Suppressor macrophage treated with lipopolysaccharide for 1 hour (primary cell): ENCODE measurements at regions not wholly inside any gene's neighbourhood (a gene's known extent, or its start where the extent isn't known, plus 50 kb on each side); places are given as distances from the start of the nearest gene placed in this dataset.
A peak's percentile ranks its signal among the peaks of the same experiment; 100 is the strongest.

ENCODE experiments used
- DNase-seq, 3 donors: peaks; one replicate each; pipeline ENCODE4 v3.0.0-alpha.2; 2020 to 2022

DNA sequence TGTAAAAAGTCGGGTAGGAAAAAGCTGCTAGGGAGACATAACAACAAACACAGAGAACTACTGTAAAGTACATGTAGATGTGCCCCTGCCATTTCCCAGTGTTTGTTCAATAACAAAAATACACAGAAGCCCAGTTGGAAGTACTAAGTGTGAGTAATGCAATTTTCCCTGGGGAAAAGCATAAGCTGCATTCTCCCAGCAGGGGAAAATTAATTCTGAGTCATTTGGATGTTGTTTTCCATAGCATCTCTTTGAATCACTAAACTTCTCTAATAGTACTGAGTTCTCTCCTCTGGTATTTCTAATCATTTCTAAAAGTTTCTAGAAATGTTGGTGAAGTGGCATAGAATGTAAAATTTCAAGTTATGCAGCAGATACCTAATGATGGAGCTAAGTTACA, 1114.9 kb downstream of the C4orf33 start:
- DNase-seq: no peak

DNA sequence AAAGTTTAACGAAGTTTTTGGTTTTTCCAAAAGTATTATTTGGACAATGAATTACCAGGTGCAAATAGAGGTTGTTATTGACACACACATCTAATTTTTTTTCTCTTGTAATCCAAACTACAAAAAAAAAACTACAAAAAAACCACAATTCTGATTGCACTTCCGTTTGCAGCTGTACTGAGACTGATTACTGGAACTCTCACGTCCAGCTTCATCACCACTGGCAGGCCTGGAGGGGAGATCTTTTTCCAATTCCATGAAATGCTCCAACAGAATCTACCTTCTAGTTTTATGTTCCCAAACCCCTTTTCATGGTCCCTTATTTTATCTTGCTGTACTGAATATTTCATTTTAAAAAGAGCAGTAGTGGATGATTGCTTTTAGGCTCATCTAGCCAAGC, 1118.3 kb downstream of the C4orf33 start:
- DNase-seq: no peak

- DNase-seq: peak in 2 of 3 donors; percentile 1 to 23
Observed at GRCh38 chr4:130233377-130234047, 1137.6 kb downstream of the C4orf33 start.

GRCh38 chr4:130238121-130238520, 1142.2 kb downstream of the C4orf33 start:
- no peak for DNase-seq

DNA sequence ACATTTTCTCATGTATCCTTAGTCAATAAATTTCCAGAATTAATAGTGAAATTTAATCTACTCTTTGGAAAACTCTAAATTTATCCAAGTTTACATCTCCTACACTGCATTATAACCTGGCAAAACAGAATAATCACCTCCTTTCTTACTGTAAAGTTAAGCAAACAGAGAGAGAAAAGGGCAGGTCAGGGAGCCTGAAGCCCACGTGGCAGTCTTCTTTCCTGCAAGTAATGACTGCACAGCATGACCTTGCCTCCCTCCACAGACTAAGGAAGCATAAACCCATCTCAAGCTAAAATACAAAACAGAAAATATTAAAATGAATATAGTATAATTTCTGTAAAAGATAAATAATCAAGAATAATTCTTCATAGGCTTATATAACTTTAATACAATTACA, 1153.0 kb downstream of the C4orf33 start:
- no peak for DNase-seq

- no peak for DNase-seq
Observed at GRCh38 chr4:130257271-130257670, 1161.3 kb downstream of the C4orf33 start.

GRCh38 chr4:130266814-130267213, 1170.9 kb downstream of the C4orf33 start:
- DNase-seq: no peak

DNA sequence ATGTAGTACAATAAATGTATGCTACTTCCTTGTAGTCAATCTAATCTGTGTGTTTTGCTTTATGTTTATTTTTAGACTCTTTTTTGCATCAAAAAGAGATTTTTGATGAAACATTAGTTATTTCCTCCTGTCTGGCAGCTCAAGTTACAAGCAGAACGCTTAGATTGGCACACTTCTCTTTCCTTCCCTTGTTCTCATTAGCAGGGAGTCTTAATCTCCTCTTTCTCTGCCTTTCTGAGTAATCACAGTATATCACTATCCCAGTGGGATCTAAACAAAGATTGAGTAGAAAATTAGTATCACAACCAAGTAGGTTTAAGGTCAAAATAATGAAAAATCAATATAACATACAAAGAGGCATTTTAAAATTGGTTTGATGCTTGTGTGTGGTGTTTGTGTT, 1192.6 kb downstream of the C4orf33 start:
- no peak for DNase-seq

- no peak for DNase-seq
Observed at GRCh38 chr4:130293692-130294091, 1197.7 kb downstream of the C4orf33 start.

GRCh38 chr4:130296448-130296847, 1200.5 kb downstream of the C4orf33 start:
- DNase-seq: no peak

DNA sequence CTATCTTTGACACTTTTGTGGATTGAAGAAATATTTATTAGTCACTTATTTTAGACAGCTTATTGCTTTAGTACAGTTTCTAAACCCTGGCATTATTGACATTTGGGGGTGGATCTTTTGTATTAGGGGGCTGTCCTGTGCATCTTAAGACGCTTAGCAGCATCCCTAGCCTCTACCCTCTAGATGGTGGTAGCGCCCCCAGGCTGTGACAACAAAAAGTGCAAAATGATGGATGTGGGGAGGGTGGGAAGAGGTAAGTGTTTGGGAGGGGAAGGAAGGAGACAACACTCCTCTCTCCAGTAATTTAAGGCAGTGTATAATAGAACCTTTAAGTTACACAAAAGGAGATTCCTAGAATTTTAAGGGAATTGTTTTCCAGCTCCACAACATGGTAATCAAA, 1210.6 kb downstream of the C4orf33 start:
- DNase-seq: no peak

- no peak for DNase-seq
Observed at GRCh38 chr4:130309221-130309620, 1213.3 kb downstream of the C4orf33 start.

GRCh38 chr4:130322439-130322838, 1226.5 kb downstream of the C4orf33 start:
- DNase-seq: no peak

GRCh38 chr4:130329036-130329435, 1233.1 kb downstream of the C4orf33 start:
- DNase-seq: no peak

DNA sequence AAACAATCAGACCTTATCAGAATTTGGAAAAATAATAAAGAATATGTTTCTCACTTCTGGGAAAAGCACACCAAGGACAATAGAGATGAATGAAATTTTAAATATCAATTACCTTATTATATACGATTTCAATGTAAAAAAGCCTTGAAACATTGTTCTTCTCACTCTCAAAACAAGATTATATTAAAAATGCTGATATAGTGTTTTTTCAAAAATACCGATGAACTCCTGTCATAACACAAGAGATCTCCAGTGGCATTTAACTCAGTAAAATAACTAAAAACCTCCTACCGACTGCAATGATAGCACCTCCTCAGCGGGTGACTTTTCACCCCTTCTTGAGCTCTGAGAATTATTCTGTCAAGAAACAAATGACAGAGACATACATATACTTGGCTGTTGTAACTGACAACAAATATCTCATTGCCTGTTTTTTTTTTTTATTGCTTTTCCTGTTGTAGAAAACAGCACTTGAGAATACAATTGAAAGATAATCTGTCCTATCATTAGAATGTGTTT, 1237.3 kb downstream of the C4orf33 start:
- DNase-seq: no peak

DNA sequence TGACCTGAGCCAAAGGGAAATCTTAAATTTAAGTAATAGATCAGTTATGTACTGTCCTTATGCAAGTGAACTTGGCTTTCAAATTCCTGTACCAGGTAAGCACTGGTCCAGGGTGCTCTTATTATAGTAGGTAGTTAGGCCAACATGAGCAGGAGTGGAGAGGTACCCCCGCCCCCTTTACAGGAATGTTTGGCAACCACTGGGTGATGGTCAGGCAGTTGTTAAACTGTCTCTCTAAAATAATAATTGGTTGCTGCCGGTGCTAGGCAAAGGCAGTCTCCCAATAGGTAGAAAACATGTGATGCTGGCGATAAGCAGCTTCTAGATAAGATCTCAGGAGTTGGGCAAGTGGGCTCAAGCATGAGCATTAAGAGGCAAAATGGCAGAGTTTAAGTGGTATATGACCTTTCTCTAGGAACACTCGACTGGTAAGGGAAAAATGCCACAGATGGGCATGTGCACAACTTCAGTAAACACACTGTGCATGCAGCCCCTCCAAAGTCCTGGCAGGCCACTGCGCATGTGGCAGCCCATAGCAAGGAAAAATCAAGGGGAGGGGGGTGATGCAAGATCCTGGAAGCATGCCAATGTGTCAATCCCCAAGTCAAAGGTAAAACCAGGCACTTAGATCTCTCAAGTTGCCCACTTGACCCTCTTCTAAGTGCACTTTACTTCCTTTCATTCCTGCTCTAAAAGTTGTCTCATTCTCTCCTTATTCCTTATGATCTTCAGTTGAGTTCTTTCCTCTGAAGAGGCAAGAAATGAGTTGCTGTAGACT, 1239.7 kb downstream of the C4orf33 start:
- no peak for DNase-seq

DNA sequence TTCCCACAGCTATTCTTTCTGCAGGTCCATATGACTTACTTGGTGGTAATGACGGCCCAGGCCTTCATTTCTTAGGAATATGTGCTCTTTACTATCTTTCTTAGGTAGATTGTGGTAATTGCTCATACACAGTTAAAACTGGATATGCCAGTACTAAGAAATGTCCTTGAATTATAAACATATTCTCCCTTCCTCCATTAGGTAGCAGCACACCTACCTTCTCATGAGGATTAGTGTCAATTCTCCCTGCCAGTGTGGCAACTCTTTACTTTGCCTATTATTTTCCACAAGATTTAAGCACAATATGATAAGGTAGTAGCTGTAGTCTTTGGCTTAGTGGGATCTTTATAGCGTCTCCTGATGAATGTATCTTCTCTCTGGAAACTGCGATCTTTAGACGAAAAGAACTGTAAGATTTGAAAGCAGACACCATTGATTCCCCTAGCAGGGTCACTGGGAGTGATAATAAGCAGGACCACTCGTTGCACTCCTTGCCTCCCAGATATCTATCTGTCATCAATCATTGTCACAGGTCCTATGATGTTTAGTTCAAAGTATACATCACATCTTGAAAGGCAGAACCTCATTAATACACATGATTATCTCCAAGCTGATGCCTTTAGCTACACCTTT, 1240.7 kb downstream of the C4orf33 start:
- DNase-seq: peak; percentile 24 to 26 (median 25)

DNA sequence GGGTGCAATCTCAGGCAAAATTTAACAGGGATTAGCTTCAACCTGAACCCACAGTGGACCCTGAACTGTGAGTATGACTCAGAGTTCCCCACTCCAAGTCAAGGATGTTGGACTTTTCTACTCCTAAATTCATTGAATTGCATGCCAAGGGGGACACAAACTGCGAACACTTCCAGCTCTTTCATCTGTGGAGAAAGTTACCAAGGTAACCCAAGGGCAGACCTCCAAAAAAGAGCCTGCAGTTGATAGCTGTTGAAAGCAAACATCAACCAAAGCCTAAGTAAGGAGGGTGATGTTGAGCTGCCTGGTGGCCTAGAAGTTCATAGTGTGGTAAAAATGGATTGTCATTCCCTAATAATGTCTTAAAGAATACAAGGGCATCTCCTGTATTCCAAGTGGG, 1242.9 kb downstream of the C4orf33 start:
- no peak for DNase-seq

GRCh38 chr4:130349745-130350144, 1253.8 kb downstream of the C4orf33 start:
- DNase-seq: no peak

GRCh38 chr4:130356873-130357272, 1260.9 kb downstream of the C4orf33 start:
- no peak for DNase-seq

DNA sequence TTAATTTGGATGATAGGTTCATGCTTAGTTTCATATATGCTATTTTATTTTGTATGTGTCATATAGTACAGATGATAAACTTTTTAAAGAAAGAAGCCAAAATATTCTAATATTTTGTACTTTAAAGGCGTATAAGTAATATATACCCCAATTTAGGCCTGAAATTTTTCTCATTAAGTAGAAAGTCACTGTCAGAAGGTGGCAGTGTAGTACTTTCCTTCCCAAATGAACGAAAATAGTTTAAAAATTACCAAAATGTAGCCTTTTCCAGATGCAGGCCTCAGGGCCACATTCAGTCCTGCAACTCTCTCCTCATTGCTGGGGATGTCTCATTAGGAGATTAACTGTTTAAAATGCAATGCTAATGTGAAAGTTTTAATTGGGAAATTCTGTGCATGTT, 1263.6 kb downstream of the C4orf33 start:
- DNase-seq: no peak

GRCh38 chr4:130361616-130362015, 1265.7 kb downstream of the C4orf33 start:
- no peak for DNase-seq

GRCh38 chr4:130368668-130369067, 1272.7 kb downstream of the C4orf33 start:
- DNase-seq: no peak

DNA sequence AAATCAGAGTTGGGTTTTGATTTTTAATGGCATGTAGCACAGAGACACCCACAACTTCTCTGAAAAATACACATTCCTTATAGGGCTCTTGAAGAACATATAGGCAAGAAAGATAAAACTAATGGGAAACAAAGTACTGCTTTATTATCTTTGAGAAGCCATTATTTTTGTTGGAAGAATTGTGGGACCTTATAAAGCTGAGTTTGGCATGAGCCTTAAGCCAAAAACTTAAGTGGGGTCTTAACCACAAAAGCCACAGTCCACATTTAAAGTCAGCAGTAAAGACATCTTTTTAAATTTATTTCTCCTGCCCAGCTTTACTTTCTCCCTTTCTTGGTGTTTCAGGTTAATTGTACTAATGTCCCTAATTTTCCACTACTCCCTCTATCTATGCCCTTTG, 1297.3 kb downstream of the C4orf33 start:
- DNase-seq: no peak
